Jurkat, Clone E6-1 (cell line): ENCODE measurements at regions not wholly inside any gene's neighbourhood (a gene's known extent, or its start where the extent isn't known, plus 50 kb on each side); places are given as distances from the start of the nearest gene placed in this dataset.
"Not testable (repeated sequence)": the region's sequence is repeated elsewhere in the genome, so short reads cannot be mapped to it uniquely, and the experiment has no call there.

Source experiments
- DNase-seq: peaks from one replicate; pipeline ENCODE4 v3.0.0-alpha.2; 2011; ENCODE audit warnings: low read depth, low spot score
- H3K4me3 ChIP-seq: 2 replicates; pipeline ENCODE4 v1.5.1; 2011; ENCODE audit warnings: mild to moderate bottlenecking, low read length, control low read depth, moderate library complexity

- no peak for DNase-seq
- H3K4me3 ChIP-seq, result no peak overlapping the region
These were observed 291.1 kb upstream of the ADGRL2 start for GRCh38 chr1:81509594-81509993.

- no peak for DNase-seq
- H3K4me3 ChIP-seq, result no peak overlapping the region
These were observed 294.0 kb upstream of the ADGRL2 start for GRCh38 chr1:81506699-81507098.

GRCh38 chr1:81505831-81506230, 294.9 kb upstream of the ADGRL2 start:
- no peak overlapping the region for H3K4me3 ChIP-seq
- no peak for DNase-seq

- not testable (repeated sequence) for DNase-seq, H3K4me3 ChIP-seq
These were observed 295.9 kb upstream of the ADGRL2 start for GRCh38 chr1:81504820-81505219.

GRCh38 chr1:81502705-81503104, 298.0 kb upstream of the ADGRL2 start:
- not testable (repeated sequence) for DNase-seq, H3K4me3 ChIP-seq

GRCh38 chr1:81501485-81501884, 299.2 kb upstream of the ADGRL2 start:
- not testable (repeated sequence) for DNase-seq, H3K4me3 ChIP-seq

GRCh38 chr1:81499487-81499886, 301.2 kb upstream of the ADGRL2 start:
- H3K4me3 ChIP-seq, result no peak overlapping the region
- DNase-seq, result no peak

GRCh38 chr1:81498471-81499462, 302.0 kb upstream of the ADGRL2 start:
- H3K4me3 ChIP-seq, result no peak overlapping the region
- no peak for DNase-seq

GRCh38 chr1:81496349-81496748, 304.4 kb upstream of the ADGRL2 start:
- DNase-seq, result no peak
- H3K4me3 ChIP-seq, result no peak overlapping the region

- H3K4me3 ChIP-seq, result no peak overlapping the region
- DNase-seq, result no peak
These were observed 307.4 kb upstream of the ADGRL2 start for GRCh38 chr1:81493102-81493869.

- no peak for DNase-seq
- H3K4me3 ChIP-seq, result no peak overlapping the region
These were observed 308.1 kb upstream of the ADGRL2 start for GRCh38 chr1:81492628-81493027.

GRCh38 chr1:81490614-81491013, 310.1 kb upstream of the ADGRL2 start:
- H3K4me3 ChIP-seq, result no peak overlapping the region
- no peak for DNase-seq

GRCh38 chr1:81489372-81489934, 311.3 kb upstream of the ADGRL2 start:
- no peak for DNase-seq
- H3K4me3 ChIP-seq, result no peak overlapping the region

GRCh38 chr1:81484284-81484683, 316.4 kb upstream of the ADGRL2 start:
- no peak overlapping the region for H3K4me3 ChIP-seq
- no peak for DNase-seq

- DNase-seq, result no peak
- no peak overlapping the region for H3K4me3 ChIP-seq
These were observed 322.5 kb upstream of the ADGRL2 start for GRCh38 chr1:81478219-81478618.

GRCh38 chr1:81477710-81478109, 323.0 kb upstream of the ADGRL2 start:
- DNase-seq, result no peak

GRCh38 chr1:81472387-81472786, 328.3 kb upstream of the ADGRL2 start:
- DNase-seq, result no peak
- H3K4me3 ChIP-seq, result no peak overlapping the region

More at GRCh38 chr1:81477710-81478109, 323.0 kb upstream of the ADGRL2 start:
- H3K4me3 ChIP-seq, result no peak overlapping the region

GRCh38 chr1:81471255-81471654, 329.5 kb upstream of the ADGRL2 start:
- DNase-seq, result no peak
- no peak overlapping the region for H3K4me3 ChIP-seq

GRCh38 chr1:81470275-81470674, 330.5 kb upstream of the ADGRL2 start:
- DNase-seq, result no peak
- no peak overlapping the region for H3K4me3 ChIP-seq

GRCh38 chr1:81467383-81467782, 333.4 kb upstream of the ADGRL2 start:
- no peak overlapping the region for H3K4me3 ChIP-seq
- DNase-seq, result no peak
